ENCODE measurements at regions not wholly inside any gene's neighbourhood (a gene's known extent, or its start where the extent isn't known, plus 50 kb on each side); places are given as distances from the start of the nearest gene placed in this dataset.

DNA sequence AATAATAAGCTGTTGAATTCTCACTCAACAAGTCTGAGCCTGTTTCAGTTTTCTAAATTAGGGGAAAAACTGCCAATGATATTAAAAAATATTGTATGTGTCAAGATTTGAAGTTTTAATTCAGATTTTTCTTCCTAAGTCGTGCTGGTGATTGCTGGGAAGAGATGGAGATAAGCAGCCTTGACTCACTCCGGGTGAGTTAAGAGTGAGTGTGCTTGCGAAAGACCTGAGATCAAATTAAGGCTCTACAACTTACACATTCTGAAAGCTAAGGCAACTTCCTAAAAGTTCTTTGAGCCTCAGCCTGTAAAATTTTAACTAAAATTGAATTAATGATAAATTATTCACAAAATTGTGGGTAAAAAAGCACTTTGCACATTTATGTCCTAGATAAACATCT is 1441.2 kb downstream of the PCDH7 start:
- 58% methylated on average over 3 of the region's 3 CpGs for WGBS
- Histone ChIP-seq H3K9me3 (no peaks in the 10 kb centered on the region), H3K4me1 (replicated peaks) (no peaks in the 10 kb centered on the region), H3K27ac (no peak overlapping the region), H3K27me3 (replicated peaks; ENCODE audit: insufficient read depth) (no peaks in the 10 kb centered on the region), H3K36me3 (no peaks in the 10 kb centered on the region), H3K4me3 (no peak overlapping the region)
- no peak for DNase-seq (ENCODE audit: low spot score)
- TF ChIP-seq POLR2A (IDR thresholded peaks at IDR 0.05) (no peak), POLR2AphosphoS5 (IDR thresholded peaks at IDR 0.05) (no peak), CTCF (IDR thresholded peaks at IDR 0.05) (no peak)
- intact Hi-C loops (cut with DNase I) = no loop called here

DNA sequence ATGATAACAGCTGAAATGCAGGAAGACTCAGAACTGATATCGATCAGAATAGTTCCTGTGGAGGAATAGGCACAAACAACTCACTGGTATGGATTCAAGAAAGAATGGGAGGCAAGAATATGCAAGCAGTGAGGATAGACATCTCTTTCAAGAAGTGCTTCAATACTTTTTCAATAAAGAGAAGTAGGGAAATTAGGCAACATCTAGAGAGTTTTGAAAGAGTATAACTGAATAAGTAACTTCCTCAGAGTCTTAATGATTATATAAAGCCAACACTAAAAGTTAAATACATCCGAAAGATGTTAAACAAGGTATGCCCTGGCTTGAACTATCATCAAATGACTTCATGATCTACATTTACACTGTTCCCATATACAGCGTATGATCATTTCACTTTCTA is 1443.0 kb downstream of the PCDH7 start:
- Histone ChIP-seq H3K27ac (no peak overlapping the region), H3K4me3 (no peak overlapping the region), H3K9me3 (no peaks in the 10 kb centered on the region), H3K27me3 (replicated peaks; ENCODE audit: insufficient read depth) (no peaks in the 10 kb centered on the region), H3K36me3 (no peaks in the 10 kb centered on the region), H3K4me1 (replicated peaks) (no peaks in the 10 kb centered on the region)
- DNase-seq (ENCODE audit: low spot score) = no peak
- TF ChIP-seq POLR2A (IDR thresholded peaks at IDR 0.05) (no peak), CTCF (IDR thresholded peaks at IDR 0.05) (no peak), POLR2AphosphoS5 (IDR thresholded peaks at IDR 0.05) (no peak)
- intact Hi-C loops (cut with DNase I) = no loop called here
- 85% methylated on average over 3 of the region's 3 CpGs for WGBS

DNA sequence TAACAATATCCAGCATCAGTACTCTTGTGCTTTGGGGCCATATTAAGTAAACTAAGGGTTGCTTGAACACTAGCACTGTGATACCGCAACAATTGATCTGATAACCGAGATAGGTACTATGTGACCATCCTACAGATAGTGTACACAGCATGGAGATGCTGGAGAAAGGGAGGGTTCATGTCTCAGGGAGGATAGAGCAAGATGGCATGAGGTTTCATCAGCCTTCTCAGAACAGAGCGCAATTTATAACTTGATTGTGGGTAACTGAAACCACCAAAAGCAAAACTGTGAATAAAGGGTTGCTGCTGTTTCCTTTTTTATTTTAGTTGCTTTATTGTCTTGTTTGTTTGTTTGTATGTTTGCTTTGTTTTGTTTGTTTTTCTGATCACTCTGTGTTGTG is 1449.7 kb downstream of the PCDH7 start:
- Histone ChIP-seq H3K36me3 (no peaks in the 10 kb centered on the region), H3K9me3 (no peaks in the 10 kb centered on the region), H3K4me3 (no peak overlapping the region), H3K27ac (no peak overlapping the region), H3K4me1 (replicated peaks) (no peaks in the 10 kb centered on the region), H3K27me3 (replicated peaks; ENCODE audit: insufficient read depth) (no peaks in the 10 kb centered on the region)
- no peak for DNase-seq (ENCODE audit: low spot score)
- intact Hi-C loops (cut with DNase I) = no loop called here
- no peak for TF ChIP-seq POLR2AphosphoS5 (IDR thresholded peaks at IDR 0.05)
- no peak for TF ChIP-seq POLR2A (IDR thresholded peaks at IDR 0.05)
- no peak for TF ChIP-seq CTCF (IDR thresholded peaks at IDR 0.05)
- WGBS = 98% methylated on average over 3 of the region's 3 CpGs

- Histone ChIP-seq H3K36me3 (no peaks in the 10 kb centered on the region), H3K4me3 (no peak overlapping the region), H3K27me3 (replicated peaks; ENCODE audit: insufficient read depth) (no peaks in the 10 kb centered on the region), H3K27ac (no peak overlapping the region), H3K9me3 (no peaks in the 10 kb centered on the region), H3K4me1 (replicated peaks) (no peaks in the 10 kb centered on the region)
- WGBS = 93% methylated on average over 1 of the region's 1 CpG
- DNase-seq (ENCODE audit: low spot score) = no peak
- TF ChIP-seq CTCF (IDR thresholded peaks at IDR 0.05) (no peak), POLR2A (IDR thresholded peaks at IDR 0.05) (no peak), POLR2AphosphoS5 (IDR thresholded peaks at IDR 0.05) (no peak)
- intact Hi-C loops (cut with DNase I) = no loop called here
These were observed 1451.9 kb downstream of the PCDH7 start for GRCh38 chr4:32172086-32172485.

GRCh38 chr4:32172761-32173160 is 1452.6 kb downstream of the PCDH7 start:
- DNase-seq (ENCODE audit: low spot score) = no peak
- Histone ChIP-seq H3K27ac (no peak overlapping the region), H3K9me3 (no peaks in the 10 kb centered on the region), H3K27me3 (replicated peaks; ENCODE audit: insufficient read depth) (no peaks in the 10 kb centered on the region), H3K4me3 (no peak overlapping the region), H3K36me3 (no peaks in the 10 kb centered on the region), H3K4me1 (replicated peaks) (no peaks in the 10 kb centered on the region)
- intact Hi-C loops (cut with DNase I) = no loop called here
- WGBS = 94% methylated on average over 1 of the region's 1 CpG
- TF ChIP-seq POLR2AphosphoS5 (IDR thresholded peaks at IDR 0.05) = no peak
- TF ChIP-seq CTCF (IDR thresholded peaks at IDR 0.05) = no peak
- TF ChIP-seq POLR2A (IDR thresholded peaks at IDR 0.05) = no peak
